Mucosa of rectum (tissue), 2 donors: ENCODE measurements at regions not wholly inside any gene's neighbourhood (a gene's known extent, or its start where the extent isn't known, plus 50 kb on each side); places are given as distances from the start of the nearest gene placed in this dataset.

Experiments used
- H3K27ac ChIP-seq, 2 donors: one replicate each; pipeline ENCODE4 v1.7.0; 2013; ENCODE audit warnings: inconsistent platforms in 2 of 2, low read depth in 2 of 2, low read length in 2 of 2
- H3K27me3 ChIP-seq, 2 donors: one replicate each; pipeline ENCODE4 v1.7.0; 2013; ENCODE audit warnings: low read length in 2 of 2; ENCODE audit not compliant: control insufficient read depth in 2 of 2, insufficient read depth in 2 of 2
- H3K36me3 ChIP-seq, 2 donors: one replicate each; pipeline ENCODE4 v1.7.0; 2013; ENCODE audit warnings: low read length in 2 of 2; ENCODE audit not compliant: control insufficient read depth in 2 of 2, insufficient read depth in 2 of 2
- H3K4me1 ChIP-seq, 2 donors: one replicate each; pipeline ENCODE4 v1.7.0; 2013; ENCODE audit warnings: low read length in 2 of 2, mild to moderate bottlenecking in 1 of 2; ENCODE audit not compliant: control insufficient read depth in 2 of 2, insufficient read depth in 2 of 2
- H3K4me3 ChIP-seq, 2 donors: one replicate each; pipeline ENCODE4 v1.7.0; 2013; ENCODE audit warnings: low read length in 2 of 2
- H3K9ac ChIP-seq, 2 donors: one replicate each; pipeline ENCODE4 v1.7.0; 2013; ENCODE audit warnings: low read length in 2 of 2, low read depth in 1 of 2, mild to moderate bottlenecking in 1 of 2
- H3K9me3 ChIP-seq, 2 donors: one replicate each; pipeline ENCODE4 v1.7.0; 2013; ENCODE audit warnings: low read length in 2 of 2; ENCODE audit not compliant: control insufficient read depth in 2 of 2
- donor health status: healthy.
- donor health status: Normal muscosa, but diverticular disease.

- H3K9me3 ChIP-seq: no peaks in the 10 kb centered on the region
- H3K4me3 ChIP-seq: no peak overlapping the region
- H3K4me1 ChIP-seq: no peaks in the 10 kb centered on the region
- H3K9ac ChIP-seq: no peak overlapping the region
- H3K36me3 ChIP-seq: no peaks in the 10 kb centered on the region
- H3K27ac ChIP-seq: no peak overlapping the region
- H3K27me3 ChIP-seq: no peaks in the 10 kb centered on the region
Measured at GRCh38 chr4:23365871-23366556, 523.8 kb downstream of the PPARGC1A start.

- no peak overlapping the region for H3K27ac ChIP-seq
- H3K27me3 ChIP-seq: no peaks in the 10 kb centered on the region
- no peaks in the 10 kb centered on the region for H3K36me3 ChIP-seq
- H3K9ac ChIP-seq: no peak overlapping the region
- H3K4me1 ChIP-seq: no peaks in the 10 kb centered on the region
- H3K4me3 ChIP-seq: no peak overlapping the region
- H3K9me3 ChIP-seq: no peaks in the 10 kb centered on the region
Measured at GRCh38 chr4:23365086-23365485, 524.8 kb downstream of the PPARGC1A start.

- Histone ChIP-seq H3K36me3 (no peaks in the 10 kb centered on the region), H3K4me1 (no peaks in the 10 kb centered on the region), H3K27me3 (no peaks in the 10 kb centered on the region), H3K9ac (no peak overlapping the region), H3K4me3 (no peak overlapping the region), H3K27ac (no peak overlapping the region), H3K9me3 (no peaks in the 10 kb centered on the region)
Measured at GRCh38 chr4:23364167-23364566, 525.7 kb downstream of the PPARGC1A start.

GRCh38 chr4:23361453-23361852 lies 528.4 kb downstream of the PPARGC1A start:
- H3K4me1 ChIP-seq: no peaks in the 10 kb centered on the region
- H3K9ac ChIP-seq: no peak overlapping the region
- no peak overlapping the region for H3K4me3 ChIP-seq
- H3K27me3 ChIP-seq: no peaks in the 10 kb centered on the region
- no peaks in the 10 kb centered on the region for H3K9me3 ChIP-seq
- H3K27ac ChIP-seq: no peak overlapping the region
- no peaks in the 10 kb centered on the region for H3K36me3 ChIP-seq

- Histone ChIP-seq H3K27ac (no peak overlapping the region), H3K9me3 (no peaks in the 10 kb centered on the region), H3K9ac (no peak overlapping the region), H3K27me3 (no peaks in the 10 kb centered on the region), H3K4me3 (no peak overlapping the region), H3K4me1 (no peaks in the 10 kb centered on the region), H3K36me3 (no peaks in the 10 kb centered on the region)
Measured at GRCh38 chr4:23360718-23361117, 529.1 kb downstream of the PPARGC1A start.

- no peaks in the 10 kb centered on the region for H3K27me3 ChIP-seq
- no peak overlapping the region for H3K27ac ChIP-seq
- no peak overlapping the region for H3K9ac ChIP-seq
- no peaks in the 10 kb centered on the region for H3K4me1 ChIP-seq
- H3K4me3 ChIP-seq: no peak overlapping the region
- H3K36me3 ChIP-seq: no peaks in the 10 kb centered on the region
- H3K9me3 ChIP-seq: no peaks in the 10 kb centered on the region
Measured at GRCh38 chr4:23355258-23355657, 534.6 kb downstream of the PPARGC1A start.

GRCh38 chr4:23353200-23353599 lies 536.6 kb downstream of the PPARGC1A start:
- H3K36me3 ChIP-seq: no peaks in the 10 kb centered on the region
- no peak overlapping the region for H3K4me3 ChIP-seq
- no peaks in the 10 kb centered on the region for H3K4me1 ChIP-seq
- H3K9ac ChIP-seq: no peak overlapping the region
- H3K27ac ChIP-seq: no peak overlapping the region
- no peaks in the 10 kb centered on the region for H3K9me3 ChIP-seq
- H3K27me3 ChIP-seq: no peaks in the 10 kb centered on the region

GRCh38 chr4:23348789-23349498 lies 540.9 kb downstream of the PPARGC1A start:
- H3K36me3 ChIP-seq: no peaks in the 10 kb centered on the region
- no peaks in the 10 kb centered on the region for H3K27me3 ChIP-seq
- no peaks in the 10 kb centered on the region for H3K9me3 ChIP-seq
- no peak overlapping the region for H3K27ac ChIP-seq
- H3K4me1 ChIP-seq: no peaks in the 10 kb centered on the region
- H3K9ac ChIP-seq: no peak overlapping the region
- H3K4me3 ChIP-seq: no peak overlapping the region

- no peaks in the 10 kb centered on the region for H3K9me3 ChIP-seq
- H3K4me3 ChIP-seq: no peak overlapping the region
- no peak overlapping the region for H3K27ac ChIP-seq
- no peak overlapping the region for H3K9ac ChIP-seq
- H3K36me3 ChIP-seq: no peaks in the 10 kb centered on the region
- no peaks in the 10 kb centered on the region for H3K27me3 ChIP-seq
- peaks cover 0 to 2% of the 10 kb centered on the region in 2 donors for H3K4me1 ChIP-seq
Measured at GRCh38 chr4:23337292-23337691, 552.6 kb downstream of the PPARGC1A start.

GRCh38 chr4:23333946-23334878 lies 555.6 kb downstream of the PPARGC1A start:
- H3K9ac ChIP-seq: no peak overlapping the region
- no peaks in the 10 kb centered on the region for H3K9me3 ChIP-seq
- no peaks in the 10 kb centered on the region for H3K27me3 ChIP-seq
- peaks cover 0 to 2% of the 10 kb centered on the region in 2 donors for H3K4me1 ChIP-seq
- H3K36me3 ChIP-seq: no peaks in the 10 kb centered on the region
- no peak overlapping the region for H3K27ac ChIP-seq
- no peak overlapping the region for H3K4me3 ChIP-seq
